Kidney epithelial cell (primary cell): ENCODE measurements at regions not wholly inside any gene's neighbourhood (a gene's known extent, or its start where the extent isn't known, plus 50 kb on each side); places are given as distances from the start of the nearest gene placed in this dataset.

Experiments
- DNase-seq: peaks from one replicate; pipeline ENCODE4 v3.0.0-alpha.2; 2010; ENCODE audit warnings: low read depth
- H3K27me3 ChIP-seq: 2 replicates; pipeline ENCODE4 v1.6.0; 2011; ENCODE audit warnings: low read length; ENCODE audit not compliant: control insufficient read depth, insufficient read depth
- H3K36me3 ChIP-seq: 2 replicates; pipeline ENCODE4 v1.5.1; 2011; ENCODE audit warnings: low read length; ENCODE audit not compliant: control insufficient read depth, insufficient read depth
- H3K4me3 ChIP-seq: 2 replicates; pipeline ENCODE4 v1.5.1; 2011; ENCODE audit warnings: low read depth, mild to moderate bottlenecking, control low read depth, low read length
- TF ChIP-seq, protein P1 (sequence below): IDR thresholded peaks from 2 replicates; pipeline ENCODE4 v1.5.1; 2011; ENCODE audit warnings: mild to moderate bottlenecking, moderate library complexity, low read length, control low read depth, inconsistent platforms; ENCODE audit not compliant: insufficient read depth, poor library complexity, severe bottlenecking

DNA sequence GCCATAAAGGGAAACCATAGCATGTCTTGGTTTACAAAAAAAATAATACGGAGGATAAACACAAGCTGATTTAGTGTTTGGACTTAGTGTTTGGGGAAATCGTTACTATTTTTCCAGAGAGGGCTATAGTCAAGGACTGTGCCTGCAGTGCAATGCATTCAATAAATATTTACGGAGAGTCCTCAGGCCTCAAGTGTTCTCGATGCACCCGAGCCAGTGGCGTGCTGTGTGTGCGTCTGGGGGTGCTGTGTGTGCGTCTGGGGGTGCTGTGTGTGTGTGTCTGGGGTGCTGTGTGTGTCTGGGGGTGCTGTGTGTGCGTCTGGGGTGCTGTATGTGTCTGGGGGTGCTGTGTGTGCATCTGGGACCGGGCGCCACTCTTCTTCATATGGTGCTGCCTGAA lies 71.7 kb upstream of the GTF3A start:
- Histone ChIP-seq H3K4me3 (no peak overlapping the region), H3K27me3 (no peaks in the 10 kb centered on the region)
- TF ChIP-seq, protein P1, sequence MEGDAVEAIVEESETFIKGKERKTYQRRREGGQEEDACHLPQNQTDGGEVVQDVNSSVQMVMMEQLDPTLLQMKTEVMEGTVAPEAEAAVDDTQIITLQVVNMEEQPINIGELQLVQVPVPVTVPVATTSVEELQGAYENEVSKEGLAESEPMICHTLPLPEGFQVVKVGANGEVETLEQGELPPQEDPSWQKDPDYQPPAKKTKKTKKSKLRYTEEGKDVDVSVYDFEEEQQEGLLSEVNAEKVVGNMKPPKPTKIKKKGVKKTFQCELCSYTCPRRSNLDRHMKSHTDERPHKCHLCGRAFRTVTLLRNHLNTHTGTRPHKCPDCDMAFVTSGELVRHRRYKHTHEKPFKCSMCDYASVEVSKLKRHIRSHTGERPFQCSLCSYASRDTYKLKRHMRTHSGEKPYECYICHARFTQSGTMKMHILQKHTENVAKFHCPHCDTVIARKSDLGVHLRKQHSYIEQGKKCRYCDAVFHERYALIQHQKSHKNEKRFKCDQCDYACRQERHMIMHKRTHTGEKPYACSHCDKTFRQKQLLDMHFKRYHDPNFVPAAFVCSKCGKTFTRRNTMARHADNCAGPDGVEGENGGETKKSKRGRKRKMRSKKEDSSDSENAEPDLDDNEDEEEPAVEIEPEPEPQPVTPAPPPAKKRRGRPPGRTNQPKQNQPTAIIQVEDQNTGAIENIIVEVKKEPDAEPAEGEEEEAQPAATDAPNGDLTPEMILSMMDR, result no peak

DNA sequence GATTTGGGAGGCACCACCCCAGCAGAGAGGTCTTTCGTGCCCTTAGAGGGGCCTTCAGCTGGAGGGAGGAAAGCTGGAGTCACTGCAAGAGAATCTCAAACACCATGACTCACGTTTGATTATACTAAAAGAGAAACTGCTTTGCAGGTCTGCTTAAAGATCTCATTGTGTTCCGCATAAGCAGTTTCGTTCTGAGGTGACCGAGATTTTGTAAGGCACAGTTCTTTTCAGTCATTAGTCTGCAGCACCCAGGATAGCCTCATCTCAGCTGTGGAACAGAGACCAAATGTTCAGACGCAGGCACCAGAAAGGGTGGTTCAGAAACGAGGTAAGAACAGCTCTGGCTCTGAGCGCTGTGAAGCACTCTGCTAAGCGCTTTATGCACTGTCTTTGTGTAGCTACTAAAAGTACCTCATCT lies 71.2 kb upstream of the GTF3A start:
- DNase-seq, result peak; percentile 49
- Histone ChIP-seq H3K36me3 (no peaks in the 10 kb centered on the region), H3K4me3 (no peak overlapping the region), H3K27me3 (no peaks in the 10 kb centered on the region)
- TF ChIP-seq, protein P1, result no peak

More for the DNA sequence above, 71.7 kb upstream of the GTF3A start:
- H3K36me3 ChIP-seq, result no peaks in the 10 kb centered on the region
- DNase-seq, result no peak

DNA sequence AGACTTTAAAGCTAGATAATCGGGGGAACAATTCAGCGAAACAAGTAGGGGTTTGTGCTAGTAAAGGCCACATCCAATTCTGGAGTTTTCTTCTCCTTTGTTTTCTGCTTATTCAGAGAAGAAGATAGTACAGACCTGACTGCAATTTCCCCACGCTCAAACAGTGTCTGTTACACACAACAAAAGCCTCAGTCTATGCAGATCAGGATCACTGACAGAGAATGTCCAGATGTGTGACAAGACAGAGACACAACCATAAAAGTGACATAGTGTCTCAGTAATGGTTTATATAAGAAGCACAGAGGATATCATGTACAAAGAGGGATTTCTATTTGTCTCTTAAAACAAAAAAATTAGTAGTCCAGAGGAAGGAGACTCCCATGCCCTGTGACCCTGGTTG lies 70.7 kb upstream of the GTF3A start:
- DNase-seq, result no peak
- Histone ChIP-seq H3K4me3 (no peak overlapping the region), H3K27me3 (no peaks in the 10 kb centered on the region), H3K36me3 (no peaks in the 10 kb centered on the region)
- TF ChIP-seq, protein P1, result no peak

DNA sequence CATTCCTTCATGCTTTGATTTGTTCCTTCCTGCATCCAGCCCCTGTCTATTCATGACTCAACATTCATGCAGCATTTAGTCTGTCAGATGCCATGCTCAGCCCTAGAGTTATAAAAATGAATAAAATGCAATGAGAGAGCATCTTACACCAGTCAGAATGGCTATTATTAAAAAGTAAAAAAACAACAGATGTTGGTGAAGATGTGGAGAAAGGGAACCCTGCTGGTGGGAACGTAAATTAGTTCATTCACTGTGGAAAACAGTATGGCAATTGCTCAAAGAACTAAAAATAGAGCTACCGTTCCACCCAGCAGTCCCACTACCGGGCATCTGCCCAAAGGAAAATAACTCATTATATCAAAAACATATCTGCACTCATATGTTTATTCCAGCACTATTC lies 70.0 kb upstream of the GTF3A start:
- Histone ChIP-seq H3K36me3 (no peaks in the 10 kb centered on the region), H3K27me3 (no peaks in the 10 kb centered on the region), H3K4me3 (no peak overlapping the region)
- TF ChIP-seq, protein P1, result no peak
- DNase-seq, result no peak

DNA sequence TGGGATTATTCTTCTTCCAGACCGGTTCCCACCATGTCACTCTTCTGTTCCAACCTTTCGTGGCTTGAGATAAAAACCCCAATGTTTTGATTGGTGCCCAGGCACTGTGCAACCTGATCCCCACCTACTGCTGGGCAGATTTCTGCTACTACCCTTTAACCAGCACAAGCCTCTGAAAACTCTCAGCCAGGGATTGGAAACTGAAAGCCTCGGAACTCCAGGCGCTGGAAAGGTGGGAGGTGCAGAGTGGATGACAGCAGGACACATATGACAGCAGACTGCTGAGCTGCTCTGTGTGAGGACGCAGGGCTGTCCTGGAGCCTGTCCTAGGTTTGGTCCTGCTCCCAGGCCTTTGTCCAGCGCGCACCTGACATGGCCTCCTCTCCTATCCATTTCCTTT lies 68.5 kb upstream of the GTF3A start:
- Histone ChIP-seq H3K27me3 (peaks cover 1% of the 10 kb centered on the region), H3K36me3 (no peaks in the 10 kb centered on the region), H3K4me3 (no peak overlapping the region)
- no peak for DNase-seq
- TF ChIP-seq, protein P1, result no peak

DNA sequence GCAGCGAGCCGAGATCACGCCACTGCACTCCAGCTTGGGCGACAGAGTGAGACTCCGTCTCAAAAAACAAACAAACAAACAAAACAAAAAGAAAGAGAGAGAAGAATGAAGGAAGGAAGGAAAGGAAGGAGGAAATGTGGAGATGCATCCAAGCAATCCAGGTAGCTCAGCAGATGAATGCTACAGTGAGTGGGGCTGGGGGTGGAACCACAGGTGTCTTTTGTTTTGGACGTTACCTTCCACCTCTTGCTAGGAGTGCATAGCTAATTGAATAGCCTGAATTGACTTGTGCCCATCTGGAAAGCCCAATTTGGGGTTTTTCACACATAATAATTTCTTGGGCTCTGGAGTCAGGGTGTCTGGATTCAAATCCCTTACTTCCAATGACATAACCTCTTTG lies 66.0 kb upstream of the GTF3A start:
- Histone ChIP-seq H3K36me3 (no peaks in the 10 kb centered on the region), H3K4me3 (no peak overlapping the region), H3K27me3 (peaks cover 10% of the 10 kb centered on the region)
- DNase-seq, result no peak
- TF ChIP-seq, protein P1, result no peak
